GM12878 (cell line): ENCODE measurements at regions not wholly inside any gene's neighbourhood (a gene's known extent, or its start where the extent isn't known, plus 50 kb on each side); places are given as distances from the start of the nearest gene placed in this dataset.

Experiments
- BMI1 ChIP-seq: fragments of 450-650 bp; IDR thresholded peaks from 2 replicates; pipeline ENCODE4 v1.6.1; 2016; ENCODE audit warnings: mild to moderate bottlenecking, moderate library complexity, borderline replicate concordance
- CUX1 ChIP-seq: IDR thresholded peaks from 2 replicates; pipeline ENCODE4 v1.6.1; 2012; ENCODE audit warnings: improper control_type of control experiment, low read depth, low read length; ENCODE audit not compliant: insufficient replicate concordance
- EZH2 ChIP-seq: IDR thresholded peaks from 2 replicates; pipeline ENCODE4 v1.6.1; 2012; ENCODE audit warnings: low read depth, mild to moderate bottlenecking, control low read depth, inconsistent platforms, low read length, borderline replicate concordance; ENCODE audit not compliant: control insufficient read depth
- RFX5 ChIP-seq: IDR thresholded peaks from 2 replicates; pipeline ENCODE4 v1.6.1; 2011; ENCODE audit warnings: low read depth, low read length, improper control_type of control experiment
- RUNX3 ChIP-seq: IDR thresholded peaks from 2 replicates; pipeline ENCODE4 v1.6.1; 2012; ENCODE audit warnings: low read length, inconsistent platforms
- SREBF2 ChIP-seq: IDR thresholded peaks from 2 replicates; pipeline ENCODE4 v1.6.1; 2012; ENCODE audit warnings: mild to moderate bottlenecking, low read length
- STAT1 ChIP-seq: fragments of 450-650 bp; conservative IDR thresholded peaks from 2 replicates; pipeline ENCODE4 v1.6.1; 2014; ENCODE audit warnings: antibody characterized with exemption, mild to moderate bottlenecking
- TF ChIP-seq, protein P1 (sequence below): fragments of 450-650 bp; formaldehyde crosslinking; IDR thresholded peaks from 2 replicates; pipeline ENCODE4 v1.4.0; 2022; ENCODE audit warnings: mild to moderate bottlenecking, moderate library complexity
- TF ChIP-seq, protein P2 (sequence below): fragments of 450-650 bp; IDR thresholded peaks from 2 replicates; pipeline ENCODE4 v1.6.1; 2018; ENCODE audit warnings: mild to moderate bottlenecking, low read depth, moderate library complexity; ENCODE audit not compliant: partially characterized antibody

DNA sequence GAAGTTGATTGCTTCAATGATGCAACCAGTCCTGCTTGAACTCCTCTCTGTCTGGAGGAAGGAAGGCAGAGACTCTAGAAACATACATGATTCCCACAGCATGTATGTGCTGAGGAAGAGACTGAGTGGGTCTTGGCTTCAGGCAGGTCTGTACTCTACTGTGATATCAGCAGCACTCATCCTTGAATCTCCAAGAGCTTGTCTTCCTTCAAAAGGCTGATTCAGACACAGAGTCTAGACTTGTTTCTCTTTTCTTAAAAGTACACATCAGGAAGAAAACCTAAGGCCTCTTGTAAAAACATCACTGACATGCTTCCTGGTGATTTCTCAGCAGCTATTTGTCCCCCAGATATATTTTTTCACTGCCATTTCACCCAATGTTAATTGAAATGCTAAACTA is 155.7 kb upstream of the HEY2 start (continued):
- TF ChIP-seq CUX1 (no peak), RFX5 (no peak), RUNX3 (no peak), STAT1 (no peak), SREBF2 (no peak), BMI1 (no peak), EZH2 (no peak)
- TF ChIP-seq, protein P1, sequence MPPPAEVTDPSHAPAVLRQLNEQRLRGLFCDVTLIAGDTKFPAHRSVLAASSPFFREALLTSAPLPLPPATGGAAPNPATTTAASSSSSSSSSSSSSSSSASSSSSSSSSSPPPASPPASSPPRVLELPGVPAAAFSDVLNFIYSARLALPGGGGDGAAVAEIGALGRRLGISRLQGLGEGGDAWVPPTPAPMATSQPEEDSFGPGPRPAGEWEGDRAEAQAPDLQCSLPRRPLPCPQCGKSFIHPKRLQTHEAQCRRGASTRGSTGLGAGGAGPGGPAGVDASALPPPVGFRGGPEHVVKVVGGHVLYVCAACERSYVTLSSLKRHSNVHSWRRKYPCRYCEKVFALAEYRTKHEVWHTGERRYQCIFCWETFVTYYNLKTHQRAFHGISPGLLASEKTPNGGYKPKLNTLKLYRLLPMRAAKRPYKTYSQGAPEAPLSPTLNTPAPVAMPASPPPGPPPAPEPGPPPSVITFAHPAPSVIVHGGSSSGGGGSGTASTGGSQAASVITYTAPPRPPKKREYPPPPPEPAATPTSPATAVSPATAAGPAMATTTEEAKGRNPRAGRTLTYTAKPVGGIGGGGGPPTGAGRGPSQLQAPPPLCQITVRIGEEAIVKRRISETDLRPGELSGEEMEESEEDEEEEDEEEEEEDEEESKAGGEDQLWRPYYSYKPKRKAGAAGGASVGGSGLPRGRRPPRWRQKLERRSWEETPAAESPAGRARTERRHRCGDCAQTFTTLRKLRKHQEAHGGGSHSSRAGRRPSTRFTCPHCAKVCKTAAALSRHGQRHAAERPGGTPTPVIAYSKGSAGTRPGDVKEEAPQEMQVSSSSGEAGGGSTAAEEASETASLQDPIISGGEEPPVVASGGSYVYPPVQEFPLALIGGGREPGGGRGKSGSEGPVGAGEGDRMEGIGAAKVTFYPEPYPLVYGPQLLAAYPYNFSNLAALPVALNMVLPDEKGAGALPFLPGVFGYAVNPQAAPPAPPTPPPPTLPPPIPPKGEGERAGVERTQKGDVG (CRISPR knock-in tag) = no peak
- TF ChIP-seq, protein P2, sequence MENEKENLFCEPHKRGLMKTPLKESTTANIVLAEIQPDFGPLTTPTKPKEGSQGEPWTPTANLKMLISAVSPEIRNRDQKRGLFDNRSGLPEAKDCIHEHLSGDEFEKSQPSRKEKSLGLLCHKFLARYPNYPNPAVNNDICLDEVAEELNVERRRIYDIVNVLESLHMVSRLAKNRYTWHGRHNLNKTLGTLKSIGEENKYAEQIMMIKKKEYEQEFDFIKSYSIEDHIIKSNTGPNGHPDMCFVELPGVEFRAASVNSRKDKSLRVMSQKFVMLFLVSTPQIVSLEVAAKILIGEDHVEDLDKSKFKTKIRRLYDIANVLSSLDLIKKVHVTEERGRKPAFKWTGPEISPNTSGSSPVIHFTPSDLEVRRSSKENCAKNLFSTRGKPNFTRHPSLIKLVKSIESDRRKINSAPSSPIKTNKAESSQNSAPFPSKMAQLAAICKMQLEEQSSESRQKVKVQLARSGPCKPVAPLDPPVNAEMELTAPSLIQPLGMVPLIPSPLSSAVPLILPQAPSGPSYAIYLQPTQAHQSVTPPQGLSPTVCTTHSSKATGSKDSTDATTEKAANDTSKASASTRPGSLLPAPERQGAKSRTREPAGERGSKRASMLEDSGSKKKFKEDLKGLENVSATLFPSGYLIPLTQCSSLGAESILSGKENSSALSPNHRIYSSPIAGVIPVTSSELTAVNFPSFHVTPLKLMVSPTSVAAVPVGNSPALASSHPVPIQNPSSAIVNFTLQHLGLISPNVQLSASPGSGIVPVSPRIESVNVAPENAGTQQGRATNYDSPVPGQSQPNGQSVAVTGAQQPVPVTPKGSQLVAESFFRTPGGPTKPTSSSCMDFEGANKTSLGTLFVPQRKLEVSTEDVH = no peak
- TF ChIP-seq, all 136 proteins: peak for 0
